SK-N-SH (cell line): ENCODE measurements at regions not wholly inside any gene's neighbourhood (a gene's known extent, or its start where the extent isn't known, plus 50 kb on each side); places are given as distances from the start of the nearest gene placed in this dataset.

Source experiments
- CTCF ChIA-PET: fragments of 300-600, 350-600 bp; formaldehyde crosslinking; extraction: SDS; loops from one replicate; lab custom pipeline; 2021; lab: Yijun Ruan, JAX
- POLR2A ChIA-PET: fragments of 350-600 bp; sonication (Branson Sonifier 250); formaldehyde crosslinking; extraction: SDS; loops from one replicate; lab custom pipeline; 2020; ENCODE audit warnings: antibody characterized with exemption, inconsistent platforms; lab: Yijun Ruan, JAX
- DNase-seq: peaks from one replicate; pipeline ENCODE4 v3.0.0; 2012
- H2AFZ ChIP-seq: fragments of 200-600 bp; sonication (generic); 2 replicates; pipeline ENCODE4 v1.8.1; 2016; ENCODE audit warnings: antibody characterized with exemption, mild to moderate bottlenecking, low read depth
- H3F3A ChIP-seq: fragments of 200-600 bp; sonication (generic); replicated peaks from 2 replicates; pipeline ENCODE3; 2016; ENCODE audit warnings: antibody characterized with exemption, mild to moderate bottlenecking; ENCODE audit not compliant: insufficient read depth
- H3K27ac ChIP-seq, 2 experiments: fragments of 200-500 bp in 1 of 2; fragments of 200-600 bp in 1 of 2; sonication (Bioruptor generic) in 1 of 2; sonication (generic), shearing (Covaris generic) in 1 of 2; 2 replicates each; pipeline versions ENCODE4 v1.5.1 to v1.6.1; 2014 to 2016; ENCODE audit warnings: low read depth in 2 of 2, inconsistent platforms in 1 of 2, low read length in 1 of 2, mild to moderate bottlenecking in 1 of 2, mixed read lengths in 1 of 2
- H3K27me3 ChIP-seq: fragments of 200-600 bp; sonication (generic), shearing (Covaris generic); 2 replicates; pipeline ENCODE4 v1.6.1; 2016; ENCODE audit warnings: mixed run types; ENCODE audit not compliant: insufficient read depth
- H3K36me3 ChIP-seq, 2 experiments: fragments of 200-500 bp in 1 of 2; fragments of 200-600 bp in 1 of 2; sonication (Bioruptor generic) in 1 of 2; sonication (generic) in 1 of 2; replicated peaks in 1 of 2; 2 replicates each; pipeline versions ENCODE3 to v1.5.1; 2014 to 2016; ENCODE audit warnings: low read length in 1 of 2, mild to moderate bottlenecking in 1 of 2; ENCODE audit not compliant: insufficient read depth in 2 of 2, control insufficient read depth in 1 of 2
- H3K4me1 ChIP-seq, 2 experiments: fragments of 200-500 bp in 1 of 2; fragments of 200-600 bp in 1 of 2; sonication (Bioruptor generic) in 1 of 2; sonication (generic), shearing (Covaris generic) in 1 of 2; 2 replicates each; pipeline versions ENCODE4 v1.5.1 to v1.6.1; 2014 to 2016; ENCODE audit warnings: low read depth in 1 of 2, low read length in 1 of 2, mixed run types in 1 of 2; ENCODE audit not compliant: insufficient read depth in 2 of 2, control insufficient read depth in 1 of 2
- H3K4me2 ChIP-seq: fragments of 200-600 bp; sonication (generic), shearing (Covaris generic); 2 replicates; pipeline ENCODE4 v1.6.1; 2017; ENCODE audit warnings: mixed run types
- H3K4me3 ChIP-seq, 2 experiments: fragments of 200-500 bp in 1 of 2; fragments of 200-600 bp in 1 of 2; sonication (Bioruptor generic) in 1 of 2; sonication (generic), shearing (Covaris generic) in 1 of 2; 2 replicates each; pipeline versions ENCODE4 v1.5.1 to v1.8.1; 2014 to 2016; ENCODE audit warnings: low read depth in 2 of 2, inconsistent platforms in 1 of 2, low read length in 1 of 2, mild to moderate bottlenecking in 1 of 2, mixed read lengths in 1 of 2, moderate library complexity in 1 of 2
- H3K79me2 ChIP-seq: fragments of 200-600 bp; sonication (generic); 2 replicates; pipeline ENCODE4 v1.8.1; 2017; ENCODE audit warnings: mild to moderate bottlenecking; ENCODE audit not compliant: insufficient read depth
- H3K9ac ChIP-seq: fragments of 200-600 bp; sonication (generic); 2 replicates; pipeline ENCODE4 v1.6.1; 2017; ENCODE audit warnings: mixed run types
- H3K9me2 ChIP-seq: fragments of 200-600 bp; sonication (generic); 2 replicates; pipeline ENCODE4 v1.6.1; 2017; ENCODE audit warnings: mixed run types
- H3K9me3 ChIP-seq: fragments of 200-600 bp; sonication (generic); 2 replicates; pipeline ENCODE4 v1.6.1; 2017; ENCODE audit warnings: mixed run types, mild to moderate bottlenecking, moderate library complexity
- H4K20me1 ChIP-seq: fragments of 200-600 bp; sonication (generic); 2 replicates; pipeline ENCODE4 v1.6.1; 2017; ENCODE audit warnings: mild to moderate bottlenecking, mixed run types; ENCODE audit not compliant: insufficient read depth
- ELF1 ChIP-seq: IDR thresholded peaks from 2 replicates; pipeline ENCODE4 v1.4.0; 2012
- FOSL2 ChIP-seq: IDR thresholded peaks from 2 replicates; pipeline ENCODE4 v1.4.0; 2012; ENCODE audit warnings: low read depth, mild to moderate bottlenecking, moderate library complexity, borderline replicate concordance
- MAX ChIP-seq: IDR thresholded peaks from 2 replicates; pipeline ENCODE4 v1.4.0; 2012; ENCODE audit warnings: low read depth
- MXI1 ChIP-seq: IDR thresholded peaks from 2 replicates; pipeline ENCODE4 v1.6.1; 2012; ENCODE audit warnings: mild to moderate bottlenecking, low read depth, low read length, improper control_type of control experiment
- NFIC ChIP-seq: IDR thresholded peaks from 2 replicates; pipeline ENCODE4 v1.4.0; 2012; ENCODE audit warnings: borderline replicate concordance
- POLR2AphosphoS5 ChIP-seq: IDR thresholded peaks from 2 replicates; pipeline ENCODE4 v1.6.1; 2012; ENCODE audit warnings: low read depth, low read length
- SMC3 ChIP-seq: IDR thresholded peaks from 2 replicates; pipeline ENCODE4 v1.6.1; 2012; ENCODE audit warnings: low read depth, low read length, improper control_type of control experiment
- TAF1 ChIP-seq: IDR thresholded peaks from 2 replicates; pipeline ENCODE4 v1.6.1; 2012; ENCODE audit warnings: low read depth, mild to moderate bottlenecking, low read length, moderate library complexity, borderline replicate concordance
- TCF12 ChIP-seq: IDR thresholded peaks from 2 replicates; pipeline ENCODE4 v1.4.0; 2012
- TEAD4 ChIP-seq: IDR thresholded peaks from 2 replicates; pipeline ENCODE4 v1.4.0; 2012; ENCODE audit warnings: mild to moderate bottlenecking, borderline replicate concordance; ENCODE audit not compliant: insufficient read depth
- WGBS: methylation state at CpG from one replicate; pipeline ENCODE4 v1.1.6; 2017; ENCODE audit warnings: low lambda C conversion rate; 5-methylcytosine and 5-hydroxymethylcytosine counted together
- TF ChIP-seq, protein P1 (sequence below): fragments of 150-350 bp; IDR thresholded peaks from 2 replicates; pipeline ENCODE4 v1.6.1; 2016; ENCODE audit warnings: mild to moderate bottlenecking, low read depth, low read length
- TF ChIP-seq, protein P2 (sequence below): fragments of 200-600 bp; sonication (generic); IDR thresholded peaks from 2 replicates; pipeline ENCODE4 v1.6.1; 2017; ENCODE audit warnings: antibody characterized with exemption, mild to moderate bottlenecking, moderate library complexity
- TF ChIP-seq, protein P3 (sequence below): IDR thresholded peaks from 2 replicates; pipeline ENCODE4 v1.6.1; 2012; ENCODE audit warnings: mild to moderate bottlenecking, low read depth, low read length, moderate library complexity

- Histone ChIP-seq H3K9me3 (no peaks in the 10 kb centered on the region), H3K9me2 (no peaks in the 10 kb centered on the region), H3K27ac (no peak overlapping the region; a peak in 1 of 4 replicates), H3K4me3 (no peak overlapping the region), H3K9ac (no peak overlapping the region), H3K4me1 (peaks cover 0 to 8% of the 10 kb centered on the region in 2 experiments; a peak in 1 of 4 replicates), H3K36me3 (no peaks in the 10 kb centered on the region), H3K79me2 (no peaks in the 10 kb centered on the region), H3K4me2 (no peak overlapping the region), H4K20me1 (no peaks in the 10 kb centered on the region)
- ChIA-PET POLR2A (no interaction called here), CTCF (interaction anchor here (1.2 to 2.5 kb wide), 2 partner anchors 51 to 121 kb away, joined by 3 to 6 read pairs; partner anchors contain the start of gene NSG2)
- DNase-seq, result no peak
- WGBS, result 49% methylated on average over 12 of the region's 16 CpGs
- TF ChIP-seq, protein P1, sequence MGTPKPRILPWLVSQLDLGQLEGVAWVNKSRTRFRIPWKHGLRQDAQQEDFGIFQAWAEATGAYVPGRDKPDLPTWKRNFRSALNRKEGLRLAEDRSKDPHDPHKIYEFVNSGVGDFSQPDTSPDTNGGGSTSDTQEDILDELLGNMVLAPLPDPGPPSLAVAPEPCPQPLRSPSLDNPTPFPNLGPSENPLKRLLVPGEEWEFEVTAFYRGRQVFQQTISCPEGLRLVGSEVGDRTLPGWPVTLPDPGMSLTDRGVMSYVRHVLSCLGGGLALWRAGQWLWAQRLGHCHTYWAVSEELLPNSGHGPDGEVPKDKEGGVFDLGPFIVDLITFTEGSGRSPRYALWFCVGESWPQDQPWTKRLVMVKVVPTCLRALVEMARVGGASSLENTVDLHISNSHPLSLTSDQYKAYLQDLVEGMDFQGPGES, result no peak
- TF ChIP-seq NFIC (no peak), SMC3 (no peak)
- TF ChIP-seq, all 33 proteins: peak for 0
- H3K27me3 ChIP-seq, result no peaks in the 10 kb centered on the region
- no peaks in the 10 kb centered on the region for H3F3A ChIP-seq
- 0 out of 2 replicates have a peak overlapping the region, but pooled peaks have one; percentile 6 for H2AFZ ChIP-seq
Measured at GRCh38 chr5:174167080-174167910, 121.8 kb downstream of the NSG2 start.

- 27% methylated on average over 5 of the region's 5 CpGs for WGBS
- TF ChIP-seq ELF1, result no peak
- no peak for TF ChIP-seq TAF1
- TF ChIP-seq, protein P2, sequence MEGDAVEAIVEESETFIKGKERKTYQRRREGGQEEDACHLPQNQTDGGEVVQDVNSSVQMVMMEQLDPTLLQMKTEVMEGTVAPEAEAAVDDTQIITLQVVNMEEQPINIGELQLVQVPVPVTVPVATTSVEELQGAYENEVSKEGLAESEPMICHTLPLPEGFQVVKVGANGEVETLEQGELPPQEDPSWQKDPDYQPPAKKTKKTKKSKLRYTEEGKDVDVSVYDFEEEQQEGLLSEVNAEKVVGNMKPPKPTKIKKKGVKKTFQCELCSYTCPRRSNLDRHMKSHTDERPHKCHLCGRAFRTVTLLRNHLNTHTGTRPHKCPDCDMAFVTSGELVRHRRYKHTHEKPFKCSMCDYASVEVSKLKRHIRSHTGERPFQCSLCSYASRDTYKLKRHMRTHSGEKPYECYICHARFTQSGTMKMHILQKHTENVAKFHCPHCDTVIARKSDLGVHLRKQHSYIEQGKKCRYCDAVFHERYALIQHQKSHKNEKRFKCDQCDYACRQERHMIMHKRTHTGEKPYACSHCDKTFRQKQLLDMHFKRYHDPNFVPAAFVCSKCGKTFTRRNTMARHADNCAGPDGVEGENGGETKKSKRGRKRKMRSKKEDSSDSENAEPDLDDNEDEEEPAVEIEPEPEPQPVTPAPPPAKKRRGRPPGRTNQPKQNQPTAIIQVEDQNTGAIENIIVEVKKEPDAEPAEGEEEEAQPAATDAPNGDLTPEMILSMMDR, result no peak
- no peak for TF ChIP-seq TCF12
- no peak for TF ChIP-seq SMC3
- no peak for TF ChIP-seq TEAD4
- TF ChIP-seq, protein P3, sequence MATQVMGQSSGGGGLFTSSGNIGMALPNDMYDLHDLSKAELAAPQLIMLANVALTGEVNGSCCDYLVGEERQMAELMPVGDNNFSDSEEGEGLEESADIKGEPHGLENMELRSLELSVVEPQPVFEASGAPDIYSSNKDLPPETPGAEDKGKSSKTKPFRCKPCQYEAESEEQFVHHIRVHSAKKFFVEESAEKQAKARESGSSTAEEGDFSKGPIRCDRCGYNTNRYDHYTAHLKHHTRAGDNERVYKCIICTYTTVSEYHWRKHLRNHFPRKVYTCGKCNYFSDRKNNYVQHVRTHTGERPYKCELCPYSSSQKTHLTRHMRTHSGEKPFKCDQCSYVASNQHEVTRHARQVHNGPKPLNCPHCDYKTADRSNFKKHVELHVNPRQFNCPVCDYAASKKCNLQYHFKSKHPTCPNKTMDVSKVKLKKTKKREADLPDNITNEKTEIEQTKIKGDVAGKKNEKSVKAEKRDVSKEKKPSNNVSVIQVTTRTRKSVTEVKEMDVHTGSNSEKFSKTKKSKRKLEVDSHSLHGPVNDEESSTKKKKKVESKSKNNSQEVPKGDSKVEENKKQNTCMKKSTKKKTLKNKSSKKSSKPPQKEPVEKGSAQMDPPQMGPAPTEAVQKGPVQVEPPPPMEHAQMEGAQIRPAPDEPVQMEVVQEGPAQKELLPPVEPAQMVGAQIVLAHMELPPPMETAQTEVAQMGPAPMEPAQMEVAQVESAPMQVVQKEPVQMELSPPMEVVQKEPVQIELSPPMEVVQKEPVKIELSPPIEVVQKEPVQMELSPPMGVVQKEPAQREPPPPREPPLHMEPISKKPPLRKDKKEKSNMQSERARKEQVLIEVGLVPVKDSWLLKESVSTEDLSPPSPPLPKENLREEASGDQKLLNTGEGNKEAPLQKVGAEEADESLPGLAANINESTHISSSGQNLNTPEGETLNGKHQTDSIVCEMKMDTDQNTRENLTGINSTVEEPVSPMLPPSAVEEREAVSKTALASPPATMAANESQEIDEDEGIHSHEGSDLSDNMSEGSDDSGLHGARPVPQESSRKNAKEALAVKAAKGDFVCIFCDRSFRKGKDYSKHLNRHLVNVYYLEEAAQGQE, result no peak
- TF ChIP-seq POLR2AphosphoS5, result no peak
- TF ChIP-seq FOSL2, result no peak
- TF ChIP-seq MAX, result no peak
- TF ChIP-seq MXI1, result no peak
- POLR2A ChIA-PET, result no interaction called here
- H3K27ac ChIP-seq, result no peak overlapping the region
- peaks cover 0 to 22% of the 10 kb centered on the region in 2 experiments; a peak in 1 of 4 replicates for H3K4me1 ChIP-seq
- H3K9me3 ChIP-seq, result no peaks in the 10 kb centered on the region
- H3K27me3 ChIP-seq, result no peaks in the 10 kb centered on the region
- no peaks in the 10 kb centered on the region for H3K79me2 ChIP-seq
- H3K36me3 ChIP-seq, result no peaks in the 10 kb centered on the region
- H3K4me3 ChIP-seq, result no peak overlapping the region
- H3K9me2 ChIP-seq, result no peaks in the 10 kb centered on the region
- CTCF ChIA-PET, result interaction anchor here (1.4 kb wide), 1 partner anchor 20 kb away, joined by 4 read pairs; no protein-coding TSS in a partner anchor
- no peaks in the 10 kb centered on the region for H4K20me1 ChIP-seq
- no peaks in the 10 kb centered on the region for H3F3A ChIP-seq
- DNase-seq, result no peak
- no peak overlapping the region for H2AFZ ChIP-seq
- H3K4me2 ChIP-seq, result no peak overlapping the region
- no peak overlapping the region for H3K9ac ChIP-seq
Measured at GRCh38 chr5:174172152-174172551, 126.6 kb downstream of the NSG2 start.
